H9 (cell line): ENCODE measurements at regions not wholly inside any gene's neighbourhood (a gene's known extent, or its start where the extent isn't known, plus 50 kb on each side); places are given as distances from the start of the nearest gene placed in this dataset.
"Not testable (repeated sequence)": the region's sequence is repeated elsewhere in the genome, so short reads cannot be mapped to it uniquely, and the experiment has no call there.

ENCODE experiments used
- DNase-seq: peaks from one replicate; pipeline ENCODE4 v3.0.0-alpha.2; 2017
- H2AFZ ChIP-seq: one replicate; pipeline ENCODE4 v1.6.1; 2013; ENCODE audit warnings: mild to moderate bottlenecking, low read length, control low read depth, moderate library complexity
- H2AK5ac ChIP-seq: 2 replicates; pipeline ENCODE4 v1.6.1; 2013; ENCODE audit warnings: low read length, control low read depth, mixed read lengths; ENCODE audit not compliant: insufficient read length
- H2BK120ac ChIP-seq: one replicate; pipeline ENCODE4 v1.6.1; 2013; ENCODE audit warnings: low read depth, mild to moderate bottlenecking, low read length, control low read depth, inconsistent platforms; ENCODE audit not compliant: poor library complexity, severe bottlenecking
- H2BK12ac ChIP-seq: 2 replicates; pipeline ENCODE4 v1.6.1; 2013; ENCODE audit warnings: low read length, control low read depth, mixed read lengths, low read depth; ENCODE audit not compliant: insufficient read length
- H2BK15ac ChIP-seq: 2 replicates; pipeline ENCODE4 v1.6.1; 2013; ENCODE audit warnings: low read depth, low read length, control low read depth
- H2BK20ac ChIP-seq: one replicate; pipeline ENCODE4 v1.6.1; 2013; ENCODE audit warnings: low read depth, mild to moderate bottlenecking, low read length, control low read depth, inconsistent platforms; ENCODE audit not compliant: poor library complexity, severe bottlenecking
- H2BK5ac ChIP-seq: 2 replicates; pipeline ENCODE4 v1.6.1; 2013; ENCODE audit warnings: low read length, control low read depth, mixed read lengths; ENCODE audit not compliant: insufficient read length
- H3K14ac ChIP-seq: 2 replicates; pipeline ENCODE4 v1.6.1; 2013; ENCODE audit warnings: low read length, control low read depth; ENCODE audit not compliant: insufficient read depth
- H3K18ac ChIP-seq: 2 replicates; pipeline ENCODE4 v1.6.1; 2013; ENCODE audit warnings: low read depth, mild to moderate bottlenecking, mixed read lengths, low read length, control low read depth; ENCODE audit not compliant: insufficient read length
- H3K23ac ChIP-seq: 2 replicates; pipeline ENCODE4 v1.6.1; 2013; ENCODE audit warnings: low read length, control low read depth, mixed read lengths, low read depth; ENCODE audit not compliant: insufficient read length
- H3K23me2 ChIP-seq: 2 replicates; pipeline ENCODE4 v1.6.1; 2013; ENCODE audit warnings: low read depth, mild to moderate bottlenecking, mixed read lengths, low read length, control low read depth; ENCODE audit not compliant: insufficient read length, poor library complexity, severe bottlenecking
- H3K27ac ChIP-seq: 2 replicates; pipeline ENCODE4 v1.5.1; 2013; ENCODE audit warnings: low read length, control low read depth, mixed read lengths, low read depth; ENCODE audit not compliant: insufficient read length
- H3K27me3 ChIP-seq: 2 replicates; pipeline ENCODE4 v1.6.1; 2013; ENCODE audit warnings: low read length, control low read depth, inconsistent platforms; ENCODE audit not compliant: insufficient read depth
- H3K4ac ChIP-seq: 2 replicates; pipeline ENCODE4 v1.6.1; 2013; ENCODE audit warnings: low read depth, mild to moderate bottlenecking, control low read depth, inconsistent platforms, low read length, moderate library complexity
- H3K4me1 ChIP-seq: 2 replicates; pipeline ENCODE4 v1.6.1; 2013; ENCODE audit warnings: low read length, control low read depth, inconsistent platforms; ENCODE audit not compliant: insufficient read depth
- H3K4me2 ChIP-seq: 2 replicates; pipeline ENCODE4 v1.6.1; 2013; ENCODE audit warnings: low read length, control low read depth, mixed read lengths; ENCODE audit not compliant: insufficient read length, insufficient read depth
- H3K56ac ChIP-seq: 2 replicates; pipeline ENCODE4 v1.6.1; 2013; ENCODE audit warnings: low read depth, mild to moderate bottlenecking, mixed read lengths, low read length, control low read depth; ENCODE audit not compliant: insufficient read length
- H3K79me1 ChIP-seq: 2 replicates; pipeline ENCODE4 v1.6.1; 2013; ENCODE audit warnings: low read depth, mild to moderate bottlenecking, moderate library complexity, low read length, control low read depth, inconsistent platforms; ENCODE audit not compliant: insufficient read depth, poor library complexity, severe bottlenecking
- H3K79me2 ChIP-seq: 2 replicates; pipeline ENCODE4 v1.6.1; 2013; ENCODE audit warnings: low read length, control low read depth, inconsistent platforms; ENCODE audit not compliant: insufficient read depth
- H3K9ac ChIP-seq: 2 replicates; pipeline ENCODE4 v1.6.1; 2013; ENCODE audit warnings: low read length, control low read depth, mixed read lengths; ENCODE audit not compliant: insufficient read length; ENCODE audit errors: extremely low read depth
- H3K9me3 ChIP-seq: one replicate; pipeline ENCODE4 v1.6.1; 2013; ENCODE audit warnings: low read depth, low read length, inconsistent platforms; ENCODE audit not compliant: control insufficient read depth
- H3T11ph ChIP-seq: one replicate; pipeline ENCODE4 v1.6.1; 2013; ENCODE audit warnings: mild to moderate bottlenecking, low read length, control low read depth, inconsistent platforms
- H4K20me1 ChIP-seq: one replicate; pipeline ENCODE4 v1.6.1; 2013; ENCODE audit not compliant: control insufficient read depth, insufficient read length, insufficient read depth
- H4K5ac ChIP-seq: 2 replicates; pipeline ENCODE4 v1.6.1; 2013; ENCODE audit warnings: low read depth, mild to moderate bottlenecking, mixed read lengths, low read length, control low read depth; ENCODE audit not compliant: insufficient read length
- H4K8ac ChIP-seq: replicated peaks from 2 replicates; pipeline ENCODE4 v1.6.1; 2013; ENCODE audit warnings: low read length, control low read depth, mixed read lengths, low read depth; ENCODE audit not compliant: insufficient read length
- H4K91ac ChIP-seq: 2 replicates; pipeline ENCODE4 v1.6.1; 2013; ENCODE audit warnings: low read depth, mild to moderate bottlenecking, moderate library complexity, mixed read lengths, low read length, control low read depth; ENCODE audit not compliant: insufficient read length
- H3K27ac Mint-ChIP-seq, 3 experiments: 2 replicates in 2 of 3; 3 replicates in 1 of 3; pipeline ENCODE4 v1.8.0; 2020 to 2021; ENCODE audit warnings: mixed read lengths in 3 of 3, mild to moderate bottlenecking in 1 of 3, moderate library complexity in 1 of 3
- H3K27me3 Mint-ChIP-seq: 2 replicates; pipeline ENCODE4 v1.8.0; 2021; ENCODE audit warnings: low read depth, mild to moderate bottlenecking, moderate library complexity, mixed read lengths
- H3K36me3 Mint-ChIP-seq, 3 experiments: 2 replicates in 2 of 3; 3 replicates in 1 of 3; pipeline ENCODE4 v1.8.0; 2020 to 2021; ENCODE audit warnings: low read depth in 3 of 3, mixed read lengths in 3 of 3; ENCODE audit not compliant: insufficient read depth in 1 of 3
- H3K4me1 Mint-ChIP-seq, 2 experiments: 2 replicates each; pipeline ENCODE4 v1.8.0; 2020; ENCODE audit warnings: mixed read lengths in 2 of 2
- H3K4me3 Mint-ChIP-seq, 2 experiments: 2 replicates in 1 of 2; 3 replicates in 1 of 2; pipeline ENCODE4 v1.8.0; 2020 to 2021; ENCODE audit warnings: mild to moderate bottlenecking in 2 of 2, mixed read lengths in 2 of 2, moderate library complexity in 1 of 2
- H3K9me3 Mint-ChIP-seq, 2 experiments: 2 replicates in 1 of 2; 3 replicates in 1 of 2; pipeline ENCODE4 v1.8.0; 2020; ENCODE audit warnings: mild to moderate bottlenecking in 2 of 2, mixed read lengths in 2 of 2, moderate library complexity in 1 of 2
- WGBS: extraction: QIAGEN DNeasy Blood & Tissue Kit; methylation state at CpG from one replicate; pipeline ENCODE4 v1.1.7; 2013; ENCODE audit warnings: missing lambda C conversion rate, low lambda C conversion rate, mixed read lengths; ENCODE audit not compliant: insufficient read length; ENCODE audit errors: extremely low coverage; 5-methylcytosine and 5-hydroxymethylcytosine counted together

- H3K79me2 ChIP-seq, H3K4ac ChIP-seq, H3K4me1 ChIP-seq, H2BK15ac ChIP-seq, H3K27me3 ChIP-seq, H3K23me2 ChIP-seq, H3K9ac ChIP-seq, H3K23ac ChIP-seq, H3K4me1 Mint-ChIP-seq, H4K91ac ChIP-seq, H3K18ac ChIP-seq, H3K9me3 ChIP-seq, H2BK20ac ChIP-seq, H3K27me3 Mint-ChIP-seq, H4K5ac ChIP-seq, H4K20me1 ChIP-seq, H3K56ac ChIP-seq, H2BK5ac ChIP-seq, H3K4me2 ChIP-seq, H4K8ac ChIP-seq, H3K4me3 Mint-ChIP-seq, H3K79me1 ChIP-seq, DNase-seq, H2BK12ac ChIP-seq, H2BK120ac ChIP-seq, H2AK5ac ChIP-seq, H2AFZ ChIP-seq, H3T11ph ChIP-seq, H3K14ac ChIP-seq, H3K36me3 Mint-ChIP-seq, H3K27ac ChIP-seq: not testable (repeated sequence)
- Mint-ChIP-seq H3K27ac (0 out of 7 replicates have a peak overlapping the region, but pooled peaks of 1 of the 3 experiments have one; percentile 17), H3K9me3 (peaks cover 37 to 48% of the 10 kb centered on the region in 2 experiments)
- no CpG with 5 or more reads among the region's 6 CpGs for WGBS
These were observed 3070.8 kb downstream of the RPIA start for GRCh38 chr2:91762312-91762711.

- no CpG with 5 or more reads among the region's 4 CpGs for WGBS
- H4K5ac ChIP-seq, H3K18ac ChIP-seq, H3K27me3 Mint-ChIP-seq, H3K23me2 ChIP-seq, H3K56ac ChIP-seq, H3K27me3 ChIP-seq, H3K14ac ChIP-seq, H3K4me3 Mint-ChIP-seq, H2AFZ ChIP-seq, H3K4me2 ChIP-seq, H3K27ac ChIP-seq, H3K9me3 ChIP-seq, H3T11ph ChIP-seq, H2BK5ac ChIP-seq, H2BK12ac ChIP-seq, H4K20me1 ChIP-seq, H3K4ac ChIP-seq, H4K8ac ChIP-seq, H2BK15ac ChIP-seq, H4K91ac ChIP-seq, H3K36me3 Mint-ChIP-seq, DNase-seq, H3K27ac Mint-ChIP-seq, H3K4me1 Mint-ChIP-seq, H3K23ac ChIP-seq, H3K79me1 ChIP-seq, H2AK5ac ChIP-seq, H2BK120ac ChIP-seq, H3K79me2 ChIP-seq, H2BK20ac ChIP-seq, H3K4me1 ChIP-seq, H3K9ac ChIP-seq: not testable (repeated sequence)
- H3K9me3 Mint-ChIP-seq: peaks cover 39 to 50% of the 10 kb centered on the region in 2 experiments
These were observed 3072.2 kb downstream of the RPIA start for GRCh38 chr2:91763710-91764109.
